Inflammatory macrophage treated with lipopolysaccharide for 1 hour (primary cell): ENCODE measurements at regions not wholly inside any gene's neighbourhood (a gene's known extent, or its start where the extent isn't known, plus 50 kb on each side); places are given as distances from the start of the nearest gene placed in this dataset.

ENCODE experiments used
- DNase-seq, 2 donors: peaks; one replicate each; pipeline ENCODE4 v3.0.0-alpha.2; 2020 to 2022

DNA sequence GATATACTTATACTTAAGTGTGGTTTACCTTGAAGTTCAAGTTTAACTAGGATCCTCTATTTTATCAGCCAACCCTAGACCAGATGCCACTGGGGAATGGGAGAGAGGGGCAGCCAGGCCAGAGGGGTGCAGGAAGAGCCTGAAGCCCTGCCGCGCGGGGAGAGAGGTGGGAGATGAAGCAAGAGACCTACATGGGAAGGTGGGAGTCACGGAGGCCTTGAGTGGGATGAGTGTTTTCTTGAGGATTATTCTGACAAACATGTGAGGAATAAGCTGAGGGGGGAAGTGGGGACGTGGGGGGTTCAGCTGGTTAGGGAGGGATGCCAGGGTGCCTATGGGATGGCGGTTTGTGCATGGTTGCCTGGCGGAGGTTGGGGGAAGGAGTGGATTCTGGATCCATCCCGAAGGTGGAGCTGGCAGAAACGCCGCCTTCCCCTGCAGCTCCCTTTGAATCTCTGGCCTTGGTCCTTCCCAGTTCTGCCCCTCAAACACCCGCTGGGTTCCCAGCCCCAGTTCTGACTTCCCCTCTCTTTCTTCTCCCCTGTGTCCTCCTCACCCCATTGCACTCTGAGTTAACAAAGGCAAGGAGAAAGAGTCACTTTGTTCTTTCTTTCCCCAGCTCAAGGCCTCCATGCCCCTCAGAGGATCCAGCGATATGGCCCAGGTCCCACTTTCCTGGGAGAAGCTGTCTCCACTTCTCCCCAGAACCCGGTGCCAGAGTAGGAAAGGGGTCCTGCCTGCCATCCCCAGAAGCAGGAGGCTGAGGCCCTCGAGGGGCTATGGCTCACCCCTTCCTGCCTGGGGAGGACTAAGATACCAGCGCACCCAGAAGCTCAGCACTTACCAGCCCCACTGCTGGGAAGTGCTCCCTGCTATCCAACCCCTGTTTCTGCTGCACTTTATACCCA lies 274.2 kb downstream of the UACA start:
- no peak for DNase-seq

- peak; percentile 59 to 97 for DNase-seq
Observed at GRCh38 chr15:70488002-70488605, 275.3 kb downstream of the UACA start.

- DNase-seq, result peak; percentile 28 to 52
Observed at GRCh38 chr15:70487387-70487740, 276.0 kb downstream of the UACA start.

DNA sequence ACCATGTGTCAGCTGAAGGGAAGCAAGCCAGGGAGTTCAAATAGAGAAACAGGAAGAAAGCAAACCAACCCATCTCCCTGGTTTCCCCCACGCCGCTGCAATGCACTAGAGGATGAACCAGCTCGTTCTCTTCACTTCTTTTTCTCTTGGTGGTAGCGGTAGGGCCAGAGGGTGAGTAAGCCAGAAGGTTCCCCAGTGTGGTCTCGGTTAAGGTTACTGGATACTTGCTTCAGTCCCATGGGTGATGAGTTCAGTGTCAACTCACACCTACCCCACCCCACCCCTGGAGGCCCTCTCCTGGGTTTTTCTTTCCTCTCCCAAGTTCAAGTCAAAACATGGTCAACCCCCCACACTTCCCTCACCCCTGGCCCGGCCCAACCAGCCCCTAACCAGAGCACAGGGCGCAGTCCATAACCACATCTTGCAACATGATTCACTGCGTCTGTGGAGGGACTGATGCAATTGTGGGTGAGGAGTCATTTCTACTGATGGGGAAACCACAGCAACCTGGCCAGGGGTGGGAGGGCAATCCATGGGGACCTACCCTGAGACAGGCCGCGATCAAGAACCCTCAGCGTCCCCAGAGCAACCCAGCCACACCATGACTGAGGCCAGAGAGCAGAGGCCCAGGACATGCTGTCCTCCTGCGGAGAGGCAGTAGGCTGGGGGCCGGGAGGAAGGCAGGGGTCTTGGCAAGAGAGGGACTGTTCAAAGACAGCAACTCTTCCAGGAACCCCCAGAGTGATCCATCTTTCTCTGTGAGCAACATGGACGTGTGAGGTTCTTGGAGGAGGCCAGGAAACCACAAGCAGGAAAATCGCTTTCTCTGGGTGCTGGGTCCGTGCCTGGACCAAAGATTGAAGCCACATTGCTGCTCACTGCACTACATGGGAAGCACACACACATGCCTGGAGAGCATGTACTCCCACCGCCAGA lies 276.6 kb downstream of the UACA start:
- peak; percentile 86 to 93 for DNase-seq

- peak; percentile 58 to 67 for DNase-seq
Observed at GRCh38 chr15:70486012-70486411, 277.3 kb downstream of the UACA start.

DNA sequence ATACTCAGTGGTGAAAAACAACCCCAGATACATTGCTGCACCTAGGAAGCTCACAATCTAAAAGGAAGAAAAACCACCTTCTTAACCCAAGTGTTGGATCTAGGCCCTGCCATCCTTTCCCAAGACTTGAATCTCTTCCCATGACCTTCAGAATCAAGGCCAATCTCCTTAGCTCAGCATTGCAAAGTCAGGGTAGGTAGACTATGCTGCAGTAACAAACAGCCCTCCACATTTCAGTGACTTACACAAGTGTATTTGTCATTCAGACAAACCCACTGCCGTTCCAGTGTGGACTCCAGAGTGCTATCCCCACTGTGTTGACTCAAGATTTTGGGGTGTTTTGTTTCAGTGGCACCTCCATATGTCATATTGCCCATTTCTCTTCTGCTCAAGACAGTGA lies 278.4 kb downstream of the UACA start:
- DNase-seq, result no peak

DNA sequence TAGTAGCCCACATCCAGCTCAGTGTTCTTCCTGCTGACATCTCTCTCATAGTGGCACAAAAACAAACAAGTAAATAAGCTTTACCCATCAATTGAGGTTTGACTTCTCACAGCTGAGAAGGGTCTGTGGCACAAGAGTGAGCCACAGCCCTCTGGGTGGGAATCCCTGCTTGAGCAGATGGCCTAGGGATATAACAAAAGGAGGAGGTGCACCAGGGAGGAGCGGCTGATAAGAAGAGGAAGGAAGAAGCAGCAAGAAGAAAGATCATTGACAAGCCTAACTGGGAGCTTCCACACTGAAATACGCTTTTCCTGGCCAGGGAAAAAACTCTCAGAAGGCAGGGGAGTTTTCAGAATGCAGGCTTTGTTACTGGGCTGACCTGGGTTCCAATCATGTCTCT lies 279.8 kb downstream of the UACA start:
- DNase-seq, result no peak

DNA sequence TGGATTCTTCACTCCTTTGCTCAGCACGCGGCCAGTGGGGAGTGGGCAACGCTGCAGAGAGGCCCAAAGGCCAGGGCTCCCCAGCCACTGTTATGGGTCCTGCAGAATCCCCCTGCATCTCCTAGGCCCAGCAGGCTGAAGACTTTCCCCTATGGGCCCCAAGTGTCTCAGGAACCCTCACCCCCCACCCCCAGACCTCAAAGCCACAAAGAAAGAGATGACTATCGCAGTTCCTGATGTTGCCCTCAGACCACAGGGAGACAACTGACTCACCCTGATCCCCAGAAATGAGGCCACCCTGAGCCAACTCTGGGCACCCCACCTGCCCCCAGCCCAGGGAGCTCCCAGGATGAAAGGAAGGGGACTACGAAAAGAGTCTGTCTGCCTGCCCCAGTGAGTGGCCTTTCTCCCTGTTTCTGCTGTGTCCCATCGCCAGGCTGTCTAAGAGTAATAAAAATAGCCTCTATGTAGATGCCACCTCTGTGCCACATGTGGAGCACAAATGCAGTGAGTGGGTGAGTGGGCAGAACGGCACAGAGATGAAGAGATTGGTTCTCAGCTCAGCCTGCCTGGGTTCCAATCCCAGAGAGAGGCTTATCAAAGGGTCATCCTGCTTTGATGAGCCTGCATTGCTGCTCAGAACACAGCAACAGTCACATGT lies 283.0 kb downstream of the UACA start:
- peak; percentile 35 to 53 for DNase-seq

GRCh38 chr15:70479785-70480184 lies 283.6 kb downstream of the UACA start:
- DNase-seq, result no peak

- DNase-seq, result no peak
Observed at GRCh38 chr15:70479056-70479455, 284.3 kb downstream of the UACA start.

- DNase-seq, result peak; percentile 47 to 65
Observed at GRCh38 chr15:70478251-70478990, 284.9 kb downstream of the UACA start.

GRCh38 chr15:70477750-70478250 lies 285.6 kb downstream of the UACA start:
- no peak for DNase-seq

- DNase-seq, result no peak
Observed at GRCh38 chr15:70476441-70476840, 286.9 kb downstream of the UACA start.

DNA sequence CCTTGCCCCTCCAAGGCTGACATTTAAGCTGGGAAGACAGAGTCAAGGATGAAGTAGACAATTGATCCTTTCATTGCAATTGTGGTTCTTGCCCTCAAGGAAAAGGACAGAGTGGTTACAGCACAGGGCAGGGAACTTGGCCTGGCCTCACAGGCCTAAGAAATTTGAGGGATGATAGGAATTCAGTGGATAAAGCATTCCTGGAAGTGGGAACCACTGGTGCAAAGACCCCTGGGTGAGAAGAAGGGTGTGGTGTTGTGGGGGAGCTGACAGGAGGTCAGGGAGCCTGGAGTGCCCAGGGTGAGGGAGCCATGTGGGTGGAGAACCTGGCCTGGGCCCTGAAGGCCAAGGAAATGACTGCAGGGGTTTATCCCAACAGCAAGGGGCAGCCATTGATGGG lies 287.4 kb downstream of the UACA start:
- no peak for DNase-seq

GRCh38 chr15:70475407-70475781 lies 288.0 kb downstream of the UACA start:
- no peak for DNase-seq

DNA sequence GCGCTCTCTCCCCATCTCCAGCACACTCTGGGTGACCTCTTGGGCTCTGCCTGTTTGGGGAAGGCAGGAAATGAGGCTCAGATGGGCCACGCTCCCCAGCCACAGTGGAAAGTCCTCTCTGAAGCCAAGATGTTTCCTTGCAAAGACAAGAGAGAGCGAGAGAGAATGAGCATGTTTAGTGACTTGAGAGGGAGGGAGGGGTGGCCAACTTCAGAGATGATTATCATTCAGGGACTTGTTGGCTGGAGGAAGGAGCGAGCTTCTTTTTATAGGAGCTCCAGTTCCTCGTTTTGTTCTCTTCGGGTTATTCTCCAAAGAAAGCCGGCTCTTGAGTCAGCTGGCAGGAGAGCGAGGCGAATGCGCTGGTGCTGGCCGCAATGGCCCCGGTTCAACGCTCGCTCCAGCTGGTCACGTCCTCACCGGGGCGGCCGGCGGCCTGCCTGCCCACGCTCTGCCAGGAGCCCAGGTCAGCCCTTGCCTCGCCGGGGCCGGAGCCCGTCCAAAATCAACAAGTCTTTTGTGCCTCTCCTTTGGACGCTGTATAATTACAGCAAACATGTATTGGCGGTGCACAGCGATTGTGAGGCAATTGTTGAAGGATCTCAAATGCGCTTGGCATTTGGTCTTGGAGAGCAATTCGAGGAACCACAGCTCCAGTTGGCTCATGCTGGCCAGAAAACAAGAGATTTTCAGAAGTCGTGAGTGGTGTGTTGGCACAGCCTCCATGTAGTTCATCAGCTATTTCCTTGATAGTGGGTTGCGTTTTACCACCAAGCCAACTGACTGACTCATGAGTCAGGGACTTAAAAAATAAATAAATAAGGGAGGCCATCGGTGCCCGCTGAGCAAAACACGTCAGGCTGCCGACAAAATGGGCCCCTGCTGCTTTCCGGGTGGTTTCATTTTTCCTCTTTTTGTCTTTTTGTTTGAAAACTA lies 288.6 kb downstream of the UACA start:
- DNase-seq, result peak; percentile 50 to 62

DNA sequence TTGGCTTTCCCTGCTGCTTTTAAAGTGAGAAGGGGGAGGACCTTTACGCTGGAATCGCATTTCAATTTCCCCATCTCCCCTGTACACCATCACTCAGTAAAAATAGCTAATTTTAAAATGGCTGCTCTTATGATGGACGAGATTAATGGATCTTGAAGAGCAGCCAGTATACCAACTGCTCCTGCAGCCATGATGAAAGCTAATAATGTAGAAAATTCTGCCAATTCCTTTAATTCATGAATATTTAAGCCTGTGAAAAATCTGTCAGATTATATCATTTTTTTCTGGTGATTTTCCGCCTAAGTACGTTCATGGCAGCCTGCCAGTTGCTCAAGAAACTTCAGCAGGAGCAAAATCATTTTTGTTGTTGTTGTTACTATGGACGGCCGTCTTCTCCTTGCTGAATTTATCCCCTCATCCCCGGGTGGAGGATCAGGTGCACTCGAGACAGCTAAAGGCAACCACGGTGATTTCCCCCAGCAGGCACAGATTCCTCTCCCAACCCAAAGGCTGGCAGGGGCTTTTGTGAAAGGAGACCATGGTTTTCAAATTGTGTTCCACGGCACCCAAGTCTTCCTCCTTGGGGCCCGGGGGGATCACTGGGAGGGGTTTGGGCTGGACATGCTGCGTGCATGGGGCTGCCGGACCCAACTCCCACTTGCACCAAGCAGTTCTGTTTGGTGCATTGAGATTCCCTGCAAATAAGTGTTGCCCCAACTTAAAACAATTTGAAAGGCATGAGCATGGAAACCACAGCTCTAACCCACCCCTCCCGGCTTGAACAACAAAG lies 289.6 kb downstream of the UACA start:
- no peak for DNase-seq

- DNase-seq, result no peak
Observed at GRCh38 chr15:70471517-70471916, 291.8 kb downstream of the UACA start.

- DNase-seq, result no peak
Observed at GRCh38 chr15:70470556-70471191, 292.7 kb downstream of the UACA start.
